Activated T-helper 2 cell treated with anti-CD3 and anti-CD28 coated beads, Interferon-gamma antibody, Interleukin-2, Interleukin-4, amounts not matched to agents 10 μg/mL and 5 μg/mL and 100 μg/mL, durations not matched to agents 14 hours and 24 hours and 36 hours (primary cell): ENCODE measurements at regions not wholly inside any gene's neighbourhood (a gene's known extent, or its start where the extent isn't known, plus 50 kb on each side); places are given as distances from the start of the nearest gene placed in this dataset.

Experiments used
- DNase-seq: peaks from one replicate; pipeline ENCODE4 v3.0.0; 2021; ENCODE audit warnings: low spot score
- H3K27ac Mint-ChIP-seq: one replicate; pipeline ENCODE4 v1.8.0; 2021; ENCODE audit warnings: mixed read lengths
- H3K27me3 Mint-ChIP-seq: one replicate; pipeline ENCODE4 v1.8.0; 2021; ENCODE audit warnings: low read depth, mixed read lengths
- H3K36me3 Mint-ChIP-seq: one replicate; pipeline ENCODE4 v1.8.0; 2021; ENCODE audit warnings: low read depth, mixed read lengths
- H3K4me1 Mint-ChIP-seq: one replicate; pipeline ENCODE4 v1.8.0; 2021; ENCODE audit warnings: low read depth, mixed read lengths
- H3K4me3 Mint-ChIP-seq: one replicate; pipeline ENCODE4 v1.8.0; 2021; ENCODE audit warnings: low read depth, mild to moderate bottlenecking, moderate library complexity, mixed read lengths
- H3K9me3 Mint-ChIP-seq: one replicate; pipeline ENCODE4 v1.8.0; 2021; ENCODE audit warnings: mixed read lengths
- intact Hi-C: fragments of 100-400 bp; cut with micrococcal nuclease; formaldehyde crosslinking; loops from one replicate; pipeline ENCODE4 v1.15.1; 2023

DNA sequence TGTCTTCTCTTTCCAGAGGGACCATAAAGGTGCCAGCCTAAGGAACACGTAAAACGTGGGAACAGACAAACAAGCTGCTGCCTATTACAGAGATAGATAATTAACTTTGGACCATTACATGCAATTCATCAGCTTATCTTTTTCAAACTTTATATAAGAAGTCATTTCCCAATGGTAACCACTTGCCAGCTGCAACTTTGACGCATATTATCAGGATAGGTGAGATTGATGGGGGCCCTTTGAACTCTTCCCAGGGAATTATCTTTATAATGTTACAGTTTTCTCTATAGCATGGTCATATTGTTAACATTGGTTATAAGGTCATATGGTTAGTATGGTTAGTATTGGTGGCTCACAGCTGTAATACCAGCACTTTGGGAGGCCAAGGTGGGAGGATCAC lies 94.1 kb upstream of the BMP2K start:
- Mint-ChIP-seq H3K27ac (no peak overlapping the region), H3K36me3 (no peaks in the 10 kb centered on the region), H3K4me3 (no peak overlapping the region), H3K4me1 (no peaks in the 10 kb centered on the region), H3K27me3 (peaks cover 24% of the 10 kb centered on the region), H3K9me3 (no peaks in the 10 kb centered on the region)
- no peak for DNase-seq
- intact Hi-C loops = no loop called here

DNA sequence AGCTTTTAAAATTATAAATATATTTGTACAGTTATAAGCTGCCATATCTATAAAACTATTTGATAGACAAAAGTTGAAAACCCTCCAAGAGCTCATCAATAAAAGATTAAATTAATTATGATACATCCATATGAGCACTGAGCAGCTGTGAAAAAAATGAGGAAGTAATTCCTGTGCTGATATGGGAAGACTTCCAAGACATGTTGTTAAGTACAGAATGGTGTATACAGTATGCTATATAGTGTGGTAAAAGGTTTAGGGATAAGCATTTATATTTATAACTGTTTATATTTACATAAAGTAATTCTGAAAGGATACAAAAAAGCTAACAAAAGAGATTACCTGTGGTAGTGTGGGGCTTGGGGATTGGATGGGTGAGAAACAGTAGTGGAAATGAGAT lies 92.8 kb upstream of the BMP2K start:
- Mint-ChIP-seq H3K27ac (no peak overlapping the region), H3K27me3 (peaks cover 23% of the 10 kb centered on the region), H3K9me3 (no peaks in the 10 kb centered on the region), H3K36me3 (no peaks in the 10 kb centered on the region), H3K4me3 (no peak overlapping the region), H3K4me1 (no peaks in the 10 kb centered on the region)
- intact Hi-C loops = no loop called here
- DNase-seq = no peak

DNA sequence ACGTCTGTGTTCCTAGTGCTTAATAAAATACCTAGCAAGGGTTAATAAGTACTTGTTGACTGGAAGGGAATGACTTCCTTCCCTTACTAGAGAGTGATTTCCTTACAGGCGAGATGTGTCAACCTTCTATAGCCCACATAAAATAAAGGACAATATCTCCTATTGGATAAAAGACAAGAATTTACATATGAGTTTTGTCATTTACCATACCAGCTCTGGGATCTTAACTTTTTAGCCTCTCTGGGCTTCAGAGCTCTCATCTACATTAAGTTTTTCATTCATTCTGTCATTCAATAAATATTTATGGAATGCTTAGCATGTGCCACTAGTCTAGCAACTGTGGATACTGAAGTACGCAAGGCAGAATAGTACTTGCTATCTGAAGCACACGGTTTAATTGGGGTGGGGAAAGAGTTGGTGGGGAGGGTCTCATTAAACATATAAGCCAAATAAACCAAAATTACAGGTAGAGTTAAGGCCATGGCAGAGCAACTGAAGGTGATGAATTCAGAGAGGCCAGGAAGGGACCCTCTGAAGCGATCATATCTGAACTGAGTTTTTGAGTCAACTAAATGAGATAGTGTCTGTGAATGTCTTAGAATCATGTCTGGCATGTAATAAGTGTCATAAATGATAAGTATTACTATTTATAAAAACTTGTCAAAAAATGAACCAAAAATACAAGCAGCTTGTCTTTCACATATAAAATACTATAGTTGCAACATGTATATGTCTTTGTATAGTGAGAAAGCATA lies 91.6 kb upstream of the BMP2K start:
- H3K27me3 Mint-ChIP-seq = peaks cover 23% of the 10 kb centered on the region

DNA sequence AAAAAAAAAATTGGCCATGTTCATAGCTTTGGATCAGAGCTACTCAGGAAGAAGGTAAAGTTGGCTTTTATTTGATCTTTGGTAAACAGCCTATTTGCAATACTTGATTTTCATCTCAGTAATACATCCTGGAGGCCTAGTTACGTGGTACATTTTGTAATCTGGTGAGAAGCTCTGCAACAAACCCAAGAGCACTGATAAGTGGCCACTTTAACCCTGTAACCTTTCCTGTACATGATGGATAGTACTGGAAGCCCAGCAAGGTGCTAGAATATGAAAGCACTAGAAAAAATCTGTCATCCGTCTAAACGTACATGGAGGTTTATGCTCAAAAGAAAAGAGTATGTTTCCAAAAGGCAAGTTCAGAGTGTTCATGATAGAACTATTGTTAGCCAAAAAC lies 88.3 kb upstream of the BMP2K start:
- Mint-ChIP-seq H3K36me3 (no peaks in the 10 kb centered on the region), H3K27me3 (peaks cover 18% of the 10 kb centered on the region), H3K4me3 (no peak overlapping the region), H3K4me1 (peaks cover 12% of the 10 kb centered on the region), H3K27ac (no peak overlapping the region), H3K9me3 (no peaks in the 10 kb centered on the region)
- DNase-seq = no peak
- intact Hi-C loops = no loop called here

More for the DNA sequence above, 91.6 kb upstream of the BMP2K start:
- Mint-ChIP-seq H3K9me3 (no peaks in the 10 kb centered on the region), H3K27ac (no peak overlapping the region), H3K36me3 (no peaks in the 10 kb centered on the region), H3K4me1 (no peaks in the 10 kb centered on the region), H3K4me3 (no peak overlapping the region)
- intact Hi-C loops = no loop called here
- DNase-seq = no peak

DNA sequence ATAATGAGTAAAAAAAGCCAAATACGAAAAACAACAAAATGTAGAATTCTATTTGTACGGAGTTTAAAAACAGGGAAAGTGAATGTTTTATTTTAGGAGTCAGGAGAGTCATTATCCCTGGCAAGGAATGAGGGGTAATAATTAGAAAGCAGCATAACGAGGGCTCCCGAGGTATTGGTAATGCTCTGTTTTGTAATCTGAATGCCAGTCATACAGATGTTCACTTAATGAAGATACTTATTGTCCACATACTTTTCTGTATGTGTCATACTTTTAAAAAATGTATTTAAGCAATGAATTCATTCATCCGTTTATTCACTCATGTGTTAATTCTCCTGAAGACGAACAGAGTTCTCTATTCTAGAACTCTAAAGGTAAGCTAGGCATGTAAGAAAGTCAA lies 87.8 kb upstream of the BMP2K start:
- Mint-ChIP-seq H3K4me1 (peaks cover 12% of the 10 kb centered on the region), H3K36me3 (no peaks in the 10 kb centered on the region), H3K27ac (no peak overlapping the region), H3K9me3 (no peaks in the 10 kb centered on the region), H3K4me3 (no peak overlapping the region), H3K27me3 (peaks cover 19% of the 10 kb centered on the region)
- intact Hi-C loops = no loop called here
- DNase-seq = no peak

DNA sequence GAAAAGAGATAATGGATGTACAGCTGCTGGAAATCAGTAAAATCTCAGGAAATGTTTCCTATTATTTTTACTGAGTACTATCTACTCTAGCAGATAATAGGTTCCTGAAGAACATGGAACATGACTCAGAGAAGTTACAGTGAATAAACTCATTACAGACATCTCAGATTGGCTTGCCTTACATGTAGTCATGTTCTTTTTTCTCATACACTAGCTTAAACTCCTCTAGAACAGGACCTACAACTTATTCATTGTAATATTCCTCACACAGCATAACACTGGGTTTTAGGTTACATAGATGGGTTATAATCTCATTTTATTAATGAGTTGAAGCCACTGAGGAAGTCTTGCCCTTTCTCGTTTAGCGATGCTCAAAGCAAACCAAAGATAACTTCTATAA lies 86.9 kb upstream of the BMP2K start:
- Mint-ChIP-seq H3K27ac (no peak overlapping the region), H3K27me3 (peaks cover 14% of the 10 kb centered on the region), H3K4me3 (no peak overlapping the region), H3K4me1 (peaks cover 12% of the 10 kb centered on the region), H3K36me3 (no peaks in the 10 kb centered on the region), H3K9me3 (no peaks in the 10 kb centered on the region)
- no peak for DNase-seq
- intact Hi-C loops = no loop called here

DNA sequence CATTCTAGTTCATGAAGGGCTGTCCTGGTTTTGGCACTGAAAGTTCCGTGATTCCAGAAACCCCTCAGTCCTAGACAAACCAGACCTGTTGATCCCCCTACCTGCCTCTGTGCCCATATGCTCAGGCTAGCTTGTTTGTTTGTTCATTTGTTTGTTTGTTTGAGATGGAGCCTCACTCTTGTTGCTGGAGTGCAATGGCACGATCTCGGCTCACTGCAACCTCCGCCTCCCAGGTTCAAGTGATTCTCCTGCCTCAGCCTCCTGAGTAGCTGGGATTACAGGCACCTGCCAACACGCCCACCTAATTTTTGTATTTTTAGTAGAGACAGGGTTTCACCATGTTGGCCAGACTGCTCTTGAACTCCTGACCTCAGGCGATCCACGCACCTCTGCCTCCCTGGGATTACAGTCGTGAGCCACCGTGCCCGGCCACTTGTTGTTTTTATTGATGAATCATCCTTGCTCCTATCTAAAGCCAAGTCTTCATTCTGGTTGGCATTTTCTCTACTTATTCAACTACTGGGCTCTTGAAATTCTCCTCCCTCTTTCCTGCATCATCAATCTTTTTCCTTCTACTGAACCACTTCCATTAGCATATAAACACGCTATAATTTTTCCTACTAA lies 86.3 kb upstream of the BMP2K start:
- no peaks in the 10 kb centered on the region for H3K36me3 Mint-ChIP-seq
- H3K27ac Mint-ChIP-seq = no peak overlapping the region
- DNase-seq = no peak
- H3K9me3 Mint-ChIP-seq = no peaks in the 10 kb centered on the region
- H3K4me3 Mint-ChIP-seq = no peak overlapping the region
- H3K4me1 Mint-ChIP-seq = peaks cover 12% of the 10 kb centered on the region
- peaks cover 10% of the 10 kb centered on the region for H3K27me3 Mint-ChIP-seq
- intact Hi-C loops = no loop called here

DNA sequence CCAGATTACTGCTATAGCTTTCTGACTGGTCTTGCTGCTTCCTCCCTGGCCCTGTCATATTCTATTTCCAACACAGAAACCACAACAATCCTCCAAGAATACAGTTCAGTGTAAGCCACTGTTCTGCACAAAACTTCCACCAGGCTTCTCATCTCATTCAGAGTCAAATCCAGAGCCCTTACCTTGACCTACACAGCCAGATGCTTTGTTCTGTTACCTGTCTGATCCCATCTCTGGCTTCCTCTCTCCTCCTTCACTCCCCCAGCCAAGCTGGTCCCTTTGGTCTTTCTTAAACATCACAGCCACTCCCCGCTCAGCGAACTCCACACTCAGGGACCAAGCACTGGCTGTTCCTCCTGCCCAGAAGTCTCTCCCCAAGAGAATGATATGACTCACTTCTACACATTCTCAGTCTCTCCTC lies 84.8 kb upstream of the BMP2K start:
- Mint-ChIP-seq H3K27ac (no peak overlapping the region), H3K4me1 (peaks cover 12% of the 10 kb centered on the region), H3K36me3 (no peaks in the 10 kb centered on the region), H3K9me3 (no peaks in the 10 kb centered on the region), H3K27me3 (peaks cover 10% of the 10 kb centered on the region), H3K4me3 (no peak overlapping the region)
- intact Hi-C loops = no loop called here
- no peak for DNase-seq

DNA sequence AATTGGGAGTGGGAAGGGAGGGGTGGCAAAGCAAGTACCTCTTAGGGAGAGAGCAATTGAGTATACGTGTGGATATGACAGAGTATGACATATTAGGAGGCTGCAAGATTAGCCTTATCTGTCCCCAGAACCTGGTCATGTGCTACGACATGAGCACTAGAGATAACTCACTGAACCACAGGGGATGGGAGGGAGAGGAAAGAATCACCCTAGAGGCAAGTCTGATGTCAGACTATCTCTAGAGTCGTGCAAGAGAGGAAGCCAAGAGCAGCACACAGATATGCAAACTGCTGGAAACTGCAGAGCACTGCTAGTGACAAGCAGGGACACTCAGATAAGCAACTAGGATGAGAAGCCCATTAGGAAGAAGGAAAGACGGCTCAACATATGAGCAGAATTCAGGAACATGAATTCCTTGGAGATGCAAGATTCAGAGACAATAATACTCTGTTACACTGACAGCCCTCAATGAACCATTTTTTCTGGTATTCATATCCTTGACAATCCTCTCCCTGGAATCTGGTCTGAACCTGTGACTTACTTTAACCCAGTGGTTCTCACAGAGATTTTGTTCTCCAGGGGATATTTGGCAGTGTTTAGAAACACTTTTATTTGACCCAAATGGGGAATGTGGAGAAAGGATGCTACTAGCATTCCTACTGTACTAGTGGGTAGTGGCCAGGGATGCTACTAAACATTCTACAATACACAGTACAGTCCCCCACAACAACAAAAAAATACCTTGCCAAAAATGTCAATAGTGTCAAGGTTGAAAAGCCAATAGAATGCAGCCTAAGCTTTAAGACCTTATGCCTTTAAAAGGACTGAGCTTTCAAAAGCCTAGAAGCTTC lies 84.0 kb upstream of the BMP2K start:
- intact Hi-C loops = no loop called here
- Mint-ChIP-seq H3K27ac (no peak overlapping the region), H3K36me3 (no peaks in the 10 kb centered on the region), H3K4me1 (peaks cover 12% of the 10 kb centered on the region), H3K9me3 (no peaks in the 10 kb centered on the region), H3K27me3 (peaks cover 10% of the 10 kb centered on the region), H3K4me3 (no peak overlapping the region)
- DNase-seq = peak; percentile 9

DNA sequence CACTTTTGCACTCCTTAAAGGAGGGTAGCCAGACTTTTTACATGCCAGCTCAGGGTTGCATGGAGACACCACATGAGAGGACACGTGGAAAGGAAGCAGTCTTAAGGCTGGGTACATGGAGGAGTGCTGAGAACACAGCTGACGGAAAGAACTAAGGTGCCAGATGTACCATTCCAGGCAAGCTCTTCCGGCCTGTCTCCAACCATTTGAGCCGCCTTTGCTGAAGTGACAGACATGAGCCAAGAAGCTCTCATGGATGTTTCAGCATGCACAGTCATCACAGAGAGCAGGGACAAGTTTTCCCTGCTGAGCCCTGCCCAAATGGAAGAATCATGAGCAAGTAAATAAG lies 83.4 kb upstream of the BMP2K start:
- peaks cover 10% of the 10 kb centered on the region for H3K27me3 Mint-ChIP-seq
- no peaks in the 10 kb centered on the region for H3K9me3 Mint-ChIP-seq
- no peak for DNase-seq
- no peak overlapping the region for H3K27ac Mint-ChIP-seq
- H3K4me3 Mint-ChIP-seq = no peak overlapping the region
- no peaks in the 10 kb centered on the region for H3K36me3 Mint-ChIP-seq
- intact Hi-C loops = no loop called here
- peaks cover 12% of the 10 kb centered on the region for H3K4me1 Mint-ChIP-seq

DNA sequence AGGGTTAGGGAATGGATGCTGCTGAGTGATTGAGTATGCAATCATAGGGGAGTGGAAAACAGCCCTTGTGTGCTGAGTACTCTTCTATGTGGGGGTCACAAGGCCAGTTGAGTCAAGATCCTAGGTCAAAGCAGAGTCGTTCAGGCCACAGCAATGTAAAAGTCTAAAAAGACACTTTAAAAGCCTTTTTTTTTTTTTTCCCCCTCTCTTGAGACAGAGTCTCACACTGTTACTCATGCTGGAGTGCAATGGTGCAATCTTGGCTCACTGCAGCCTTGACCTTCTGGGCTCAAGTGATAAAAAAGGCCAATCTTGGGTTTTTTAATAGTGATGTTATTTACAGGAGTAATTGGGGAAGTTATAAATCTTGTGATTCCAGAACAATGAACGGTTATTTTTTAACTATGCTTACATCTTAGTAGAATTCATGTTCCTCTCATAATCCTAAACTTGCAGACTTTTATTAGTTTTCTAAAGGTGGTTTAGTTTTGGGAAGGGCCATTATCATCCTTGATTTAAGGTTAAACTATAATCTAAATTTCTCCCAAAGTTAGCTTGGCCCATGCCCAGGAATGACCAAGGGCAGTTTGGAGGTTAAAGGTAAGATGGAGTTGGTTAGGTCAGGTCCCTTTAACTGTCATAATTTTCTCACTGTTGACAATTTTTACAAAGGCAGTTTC lies 82.2 kb upstream of the BMP2K start:
- H3K9me3 Mint-ChIP-seq = no peaks in the 10 kb centered on the region
- intact Hi-C loops = no loop called here
- no peaks in the 10 kb centered on the region for H3K36me3 Mint-ChIP-seq
- H3K27me3 Mint-ChIP-seq = peaks cover 10% of the 10 kb centered on the region
- peaks cover 12% of the 10 kb centered on the region for H3K4me1 Mint-ChIP-seq
- no peak for DNase-seq
- no peak overlapping the region for H3K4me3 Mint-ChIP-seq
- no peak overlapping the region for H3K27ac Mint-ChIP-seq

DNA sequence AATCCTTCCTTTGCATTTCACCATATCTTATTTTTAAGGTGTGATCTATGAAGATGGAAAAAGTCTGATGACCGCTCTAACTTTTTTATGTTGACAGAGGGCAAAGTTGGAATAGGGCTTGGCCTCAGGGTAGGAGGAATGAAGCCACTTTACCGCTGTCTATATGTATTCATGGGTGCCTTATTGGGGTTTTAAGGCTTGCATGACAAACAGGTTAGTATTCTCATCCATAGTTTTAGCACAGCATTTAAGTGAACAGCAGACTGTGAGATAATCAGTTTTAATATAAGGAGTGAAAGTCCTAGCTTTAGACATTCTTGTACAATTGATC lies 81.7 kb upstream of the BMP2K start:
- DNase-seq = no peak
- H3K27ac Mint-ChIP-seq = no peak overlapping the region
- H3K9me3 Mint-ChIP-seq = no peaks in the 10 kb centered on the region
- intact Hi-C loops = no loop called here
- no peak overlapping the region for H3K4me3 Mint-ChIP-seq
- H3K27me3 Mint-ChIP-seq = peaks cover 10% of the 10 kb centered on the region
- peaks cover 12% of the 10 kb centered on the region for H3K4me1 Mint-ChIP-seq
- H3K36me3 Mint-ChIP-seq = no peaks in the 10 kb centered on the region

DNA sequence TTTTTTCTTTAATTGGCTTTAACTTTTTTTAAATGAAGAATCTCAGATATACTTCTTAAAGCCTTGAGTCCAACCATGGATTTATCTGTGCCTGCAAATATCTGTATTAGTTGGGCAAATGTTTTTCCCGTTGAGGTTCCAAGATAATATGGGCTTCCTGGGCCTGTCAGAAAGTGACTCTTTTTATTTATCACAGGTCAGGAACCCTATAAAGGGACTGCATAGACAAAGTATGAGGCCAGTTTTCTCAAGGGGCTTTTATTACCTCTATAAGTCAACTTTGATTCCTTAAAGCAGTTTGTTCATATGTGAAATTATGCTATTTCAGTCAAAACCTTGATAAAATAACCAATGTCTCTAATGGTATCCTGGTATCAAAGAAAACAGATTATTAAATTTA lies 80.2 kb upstream of the BMP2K start:
- H3K27me3 Mint-ChIP-seq = peaks cover 7% of the 10 kb centered on the region
- intact Hi-C loops = loop anchor here (5.0 kb wide), 1 partner anchor 881 kb away; no protein-coding TSS in a partner anchor
- no peak overlapping the region for H3K4me3 Mint-ChIP-seq
- no peak overlapping the region for H3K27ac Mint-ChIP-seq
- peaks cover 12% of the 10 kb centered on the region for H3K4me1 Mint-ChIP-seq
- no peak for DNase-seq
- no peaks in the 10 kb centered on the region for H3K9me3 Mint-ChIP-seq
- no peaks in the 10 kb centered on the region for H3K36me3 Mint-ChIP-seq
